PFSK-1 (cell line): ENCODE measurements at regions not wholly inside any gene's neighbourhood (a gene's known extent, or its start where the extent isn't known, plus 50 kb on each side); places are given as distances from the start of the nearest gene placed in this dataset.

Source experiments
- POLR2AphosphoS5 ChIP-seq: IDR thresholded peaks from 2 replicates; pipeline ENCODE4 v1.6.1; 2012; ENCODE audit warnings: low read depth, mild to moderate bottlenecking, control low read depth, low read length, moderate library complexity
- SIN3A ChIP-seq: IDR thresholded peaks from 2 replicates; pipeline ENCODE4 v1.6.1; 2012; ENCODE audit warnings: mild to moderate bottlenecking, low read length, moderate library complexity, borderline replicate concordance; ENCODE audit not compliant: insufficient read depth
- TAF1 ChIP-seq: IDR thresholded peaks from 2 replicates; pipeline ENCODE4 v1.6.1; 2012; ENCODE audit warnings: low read length, control low read depth, borderline replicate concordance; ENCODE audit not compliant: insufficient read depth

- TF ChIP-seq POLR2AphosphoS5 (no peak), TAF1 (no peak), SIN3A (no peak)
Observed at GRCh38 chr6:118408863-118409262, 139.2 kb upstream of the PLN start.
